Globus pallidus (tissue), 1 donor: ENCODE measurements at regions not wholly inside any gene's neighbourhood (a gene's known extent, or its start where the extent isn't known, plus 50 kb on each side); places are given as distances from the start of the nearest gene placed in this dataset.

Experiments
- DNase-seq: peaks from one replicate; pipeline ENCODE4 v3.0.0-alpha.2; 2015; ENCODE audit warnings: low spot score

GRCh38 chr13:82374719-82375118 lies 1507.6 kb downstream of the SLITRK1 start:
- DNase-seq = no peak

- DNase-seq = no peak
Measured at GRCh38 chr13:82370316-82370715, 1512.0 kb downstream of the SLITRK1 start.

- DNase-seq = no peak
Measured at GRCh38 chr13:82364525-82364924, 1517.7 kb downstream of the SLITRK1 start.

DNA sequence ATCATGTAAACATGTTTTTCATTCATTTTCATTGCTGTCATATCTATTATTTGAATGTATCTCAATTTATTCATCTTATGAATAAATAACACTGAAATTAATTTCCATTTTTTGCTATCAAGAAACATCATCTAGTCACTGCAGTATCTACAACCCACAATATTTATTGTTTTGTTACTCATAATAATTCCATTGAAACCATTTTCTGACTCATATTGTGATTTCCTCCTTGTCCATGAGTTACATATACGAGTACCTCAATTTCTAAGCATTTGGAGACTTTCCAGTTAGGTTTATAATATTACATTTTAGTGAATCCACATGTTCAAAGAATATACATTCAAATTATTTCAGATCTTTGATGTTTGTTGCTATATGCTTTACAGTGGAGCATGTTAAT lies 1524.0 kb downstream of the SLITRK1 start:
- no peak for DNase-seq

GRCh38 chr13:82356667-82357410 lies 1525.4 kb downstream of the SLITRK1 start:
- peak; percentile 39 for DNase-seq

- no peak for DNase-seq
Measured at GRCh38 chr13:82344867-82345266, 1537.4 kb downstream of the SLITRK1 start.

GRCh38 chr13:82341116-82341515 lies 1541.2 kb downstream of the SLITRK1 start:
- DNase-seq = no peak

DNA sequence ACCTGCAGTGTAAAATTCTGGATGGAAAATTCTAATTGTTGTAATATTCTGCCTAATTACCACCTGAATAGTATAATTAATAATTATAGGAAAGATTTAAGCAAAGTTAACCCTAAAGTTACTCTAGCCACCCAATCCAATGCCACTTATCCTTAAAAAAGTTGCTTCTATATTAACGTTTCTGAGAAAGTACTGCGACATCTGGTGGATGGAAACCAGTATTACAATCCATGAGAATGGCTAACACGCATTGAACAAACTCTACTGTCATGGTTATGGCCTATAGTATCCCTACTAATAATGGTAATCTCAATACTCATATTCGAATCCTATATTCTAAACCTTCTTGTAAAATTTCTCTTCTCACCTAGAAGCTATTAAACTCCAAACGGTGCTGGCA lies 1551.8 kb downstream of the SLITRK1 start:
- no peak for DNase-seq

GRCh38 chr13:82323101-82323500 lies 1559.2 kb downstream of the SLITRK1 start:
- no peak for DNase-seq

GRCh38 chr13:82305588-82305987 lies 1576.7 kb downstream of the SLITRK1 start:
- DNase-seq = no peak

- no peak for DNase-seq
Measured at GRCh38 chr13:82298106-82298505, 1584.2 kb downstream of the SLITRK1 start.

DNA sequence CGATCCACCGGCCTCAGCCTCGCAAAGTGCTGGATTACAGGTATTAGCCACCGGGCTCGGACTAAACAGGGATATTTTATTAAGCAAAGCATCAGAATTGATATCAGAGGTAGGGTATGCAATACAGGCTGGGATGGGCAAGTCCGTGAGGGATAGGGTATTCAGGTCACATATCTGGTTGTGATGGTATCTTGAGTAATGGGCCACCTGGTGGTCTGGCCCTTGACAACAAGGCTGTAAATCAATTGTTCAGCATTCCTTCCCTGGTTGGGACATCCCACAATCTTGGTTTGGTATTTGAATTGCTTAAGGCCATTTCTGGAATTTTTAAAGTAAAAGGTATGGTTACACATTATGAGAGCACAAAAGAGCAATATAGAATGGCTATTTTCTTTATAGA lies 1588.0 kb downstream of the SLITRK1 start:
- DNase-seq = no peak

- DNase-seq = no peak
Measured at GRCh38 chr13:82292334-82292733, 1589.9 kb downstream of the SLITRK1 start.

DNA sequence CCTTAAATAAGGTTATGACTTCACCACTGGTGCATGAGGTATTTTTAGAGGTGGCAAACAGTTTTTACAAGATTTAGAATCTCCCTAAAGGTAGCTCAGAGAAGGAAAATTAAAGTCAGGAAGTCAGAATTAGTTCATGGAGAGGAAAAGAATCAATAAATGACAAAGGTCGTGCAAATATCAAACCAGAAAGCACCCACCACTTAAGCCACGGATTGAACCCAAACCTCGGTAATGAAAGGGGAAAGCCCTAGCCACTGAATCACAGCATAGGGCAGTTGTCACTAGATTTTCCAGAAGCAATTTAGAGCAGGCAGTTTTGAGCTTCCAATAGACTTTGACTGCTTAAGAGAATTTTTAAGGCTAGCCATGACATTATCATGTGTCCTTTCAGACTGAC lies 1590.4 kb downstream of the SLITRK1 start:
- DNase-seq = no peak

- DNase-seq = no peak
Measured at GRCh38 chr13:82275644-82276043, 1606.6 kb downstream of the SLITRK1 start.

GRCh38 chr13:82259284-82259683 lies 1623.0 kb downstream of the SLITRK1 start:
- no peak for DNase-seq

DNA sequence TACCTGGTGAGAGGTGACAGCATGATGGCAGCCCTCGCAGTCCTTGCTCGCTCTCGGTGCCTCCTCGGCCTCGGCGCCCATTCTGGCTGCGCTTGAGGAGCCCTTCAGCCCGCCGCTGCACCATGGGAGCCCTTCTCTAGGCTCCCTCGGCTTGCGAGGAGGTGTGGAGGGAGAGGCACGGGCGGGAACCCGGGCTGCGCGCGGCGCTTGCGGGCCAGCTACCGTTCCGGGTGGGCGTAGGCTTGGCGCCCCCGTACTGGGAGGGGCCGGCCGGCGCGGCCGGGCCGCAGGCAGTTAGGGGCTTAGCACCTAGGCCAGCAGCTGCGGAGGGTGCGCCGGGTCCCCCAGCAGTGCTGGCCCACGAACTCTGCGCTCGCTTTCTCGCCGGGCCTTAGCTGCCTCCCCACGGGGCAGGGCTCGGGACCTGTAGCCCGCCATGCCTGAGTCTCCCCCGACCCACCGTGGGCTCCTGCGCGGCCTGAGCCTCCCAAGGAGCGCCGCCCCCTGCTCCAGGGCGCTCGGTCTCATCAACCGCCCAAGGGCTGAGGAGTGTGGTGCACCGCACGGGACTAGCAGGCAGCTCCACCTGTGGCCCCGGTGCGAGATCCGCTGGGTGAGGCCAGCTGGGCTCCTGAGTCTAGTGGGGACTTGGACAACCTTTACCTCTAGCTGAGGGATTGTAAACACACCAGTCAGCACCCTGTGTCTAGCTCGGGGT lies 1624.3 kb downstream of the SLITRK1 start:
- DNase-seq = no peak

DNA sequence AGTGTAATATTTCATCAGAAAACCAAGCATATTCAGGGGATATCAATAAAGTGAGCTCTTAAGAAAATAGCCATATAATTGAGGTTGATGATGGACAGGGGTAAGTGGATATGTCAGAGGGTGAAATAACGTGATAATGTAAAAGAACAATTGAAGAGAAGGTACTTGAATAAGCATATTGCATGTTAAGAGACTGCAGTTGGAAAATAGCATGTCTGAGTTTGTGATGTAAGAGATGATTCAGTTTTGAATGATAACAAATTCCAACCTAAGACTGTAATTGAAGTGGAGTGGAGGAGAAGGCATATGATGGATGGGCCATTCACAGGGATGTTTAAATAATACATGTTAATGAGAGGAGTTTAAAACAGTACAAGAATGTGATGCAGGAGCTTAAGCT lies 1633.5 kb downstream of the SLITRK1 start:
- no peak for DNase-seq

DNA sequence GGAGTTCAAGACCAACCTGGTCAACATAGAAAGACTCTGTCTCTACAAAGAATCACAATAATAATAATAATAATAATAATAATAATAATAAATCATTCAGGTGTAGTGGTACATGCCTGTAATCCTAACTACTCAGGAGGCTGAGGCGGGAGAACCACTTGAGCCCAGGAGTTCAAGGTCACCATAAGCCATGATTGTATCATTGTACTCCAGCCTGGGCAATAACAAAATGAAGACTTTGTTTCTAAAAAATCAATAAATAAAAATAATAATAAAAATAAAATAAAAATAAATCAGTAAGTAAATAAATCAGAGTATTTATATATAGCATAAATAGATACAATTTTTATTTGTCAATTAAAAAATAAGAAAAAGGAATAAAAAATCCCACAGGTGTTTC lies 1636.4 kb downstream of the SLITRK1 start:
- DNase-seq = no peak

GRCh38 chr13:82224806-82225205 lies 1657.5 kb downstream of the SLITRK1 start:
- no peak for DNase-seq

- DNase-seq = no peak
Measured at GRCh38 chr13:82221621-82222020, 1660.7 kb downstream of the SLITRK1 start.

- no peak for DNase-seq
Measured at GRCh38 chr13:82220641-82221040, 1661.6 kb downstream of the SLITRK1 start.

DNA sequence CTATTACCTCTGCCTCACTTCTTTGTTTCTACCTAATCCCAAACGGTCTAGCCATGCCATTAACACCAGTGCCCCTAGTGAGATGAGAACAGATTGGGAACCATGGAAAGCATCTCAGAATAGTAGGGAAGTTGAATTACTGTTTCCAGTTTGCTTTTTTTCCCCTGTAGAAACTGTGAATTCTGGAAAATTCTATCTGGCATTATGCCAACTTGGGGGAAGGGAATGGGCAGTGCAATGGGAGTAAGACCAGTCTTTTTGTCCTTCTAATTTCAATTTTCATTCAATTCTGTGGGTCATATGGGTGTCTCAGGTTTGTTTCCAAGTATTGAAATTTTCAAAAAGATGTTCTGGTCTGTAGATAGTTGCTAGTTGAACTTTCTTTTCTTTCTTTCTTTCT lies 1666.1 kb downstream of the SLITRK1 start:
- DNase-seq = no peak

DNA sequence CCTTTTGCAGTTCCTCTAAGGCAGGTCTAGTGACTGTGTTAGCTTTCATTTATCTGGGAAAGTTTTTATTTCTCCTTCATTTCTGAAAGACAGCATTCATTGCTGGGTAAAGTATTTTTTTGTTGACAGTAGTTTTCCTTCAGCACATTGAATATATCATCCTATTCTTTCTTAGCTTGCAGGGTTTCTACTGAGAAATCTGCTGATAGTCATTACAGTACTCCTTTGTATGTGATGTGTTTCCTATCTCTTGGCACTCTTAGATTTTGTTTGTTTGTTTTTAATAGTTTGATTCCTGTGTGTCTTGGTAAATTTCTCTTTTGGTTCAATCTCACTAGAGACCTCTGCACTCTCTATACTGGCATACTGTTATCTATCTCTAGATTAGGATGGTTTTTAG lies 1667.9 kb downstream of the SLITRK1 start:
- no peak for DNase-seq
